ENCODE measurements at regions not wholly inside any gene's neighbourhood (a gene's known extent, or its start where the extent isn't known, plus 50 kb on each side); places are given as distances from the start of the nearest gene placed in this dataset.

DNA sequence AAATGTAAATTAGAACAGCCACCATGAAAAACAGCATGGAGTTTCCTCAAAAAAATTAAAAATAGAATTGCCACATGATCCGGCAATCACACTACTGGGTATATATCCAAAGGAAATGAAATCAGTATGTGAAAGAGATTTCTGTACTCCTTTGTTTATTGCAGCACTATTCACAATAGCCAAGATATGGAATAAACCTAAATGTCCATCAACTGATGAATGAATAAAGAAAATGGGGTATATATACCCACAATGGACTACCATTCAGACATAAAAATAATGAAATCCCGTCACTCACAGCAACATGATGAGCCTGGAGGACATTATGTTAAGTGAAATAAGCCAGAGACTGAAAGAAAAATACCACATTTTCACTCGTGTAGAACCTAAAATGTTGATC lies 296.9 kb downstream of the RAP2B start:
- no peaks in the 10 kb centered on the region for H3K4me1 ChIP-seq
- H3K9me3 Mint-ChIP-seq, result no peaks in the 10 kb centered on the region
- TF ChIP-seq EZH2 (IDR thresholded peaks at IDR 0.05) (no peak), EZH2phosphoT487 (IDR thresholded peaks at IDR 0.05) (no peak)
- H3K4me3 ChIP-seq, result no peak overlapping the region
- H3K27ac ChIP-seq, result no peak overlapping the region
- no peaks in the 10 kb centered on the region for H3K27me3 Mint-ChIP-seq (ENCODE audit: insufficient read depth, low read depth)
- no peaks in the 10 kb centered on the region for H3K4me1 Mint-ChIP-seq
- no peak overlapping the region for H3K4me3 Mint-ChIP-seq
- no peaks in the 10 kb centered on the region for H3K36me3 ChIP-seq
- no peaks in the 10 kb centered on the region for H3K27me3 ChIP-seq
- H3K9me3 ChIP-seq (ENCODE audit: low read depth), result no peaks in the 10 kb centered on the region
- H3K4me2 ChIP-seq, result no peak overlapping the region
- no peak overlapping the region for H2AFZ ChIP-seq (replicated peaks)
- H3K79me2 ChIP-seq (ENCODE audit: low read depth), result no peaks in the 10 kb centered on the region
- no peaks in the 10 kb centered on the region for H4K20me1 ChIP-seq (ENCODE audit: low read depth)
- no peak overlapping the region for H3K9ac ChIP-seq
- H3K36me3 Mint-ChIP-seq, result no peaks in the 10 kb centered on the region
- H3F3A ChIP-seq (ENCODE audit: low read depth), result no peaks in the 10 kb centered on the region
- no peak overlapping the region for H3K27ac Mint-ChIP-seq
- DNase-seq (ENCODE audit: low spot score), result no peak

GRCh38 chr3:153462545-153462944 lies 300.5 kb downstream of the RAP2B start:
- H3K4me1 Mint-ChIP-seq, result no peaks in the 10 kb centered on the region
- no peaks in the 10 kb centered on the region for H3F3A ChIP-seq (ENCODE audit: low read depth)

DNA sequence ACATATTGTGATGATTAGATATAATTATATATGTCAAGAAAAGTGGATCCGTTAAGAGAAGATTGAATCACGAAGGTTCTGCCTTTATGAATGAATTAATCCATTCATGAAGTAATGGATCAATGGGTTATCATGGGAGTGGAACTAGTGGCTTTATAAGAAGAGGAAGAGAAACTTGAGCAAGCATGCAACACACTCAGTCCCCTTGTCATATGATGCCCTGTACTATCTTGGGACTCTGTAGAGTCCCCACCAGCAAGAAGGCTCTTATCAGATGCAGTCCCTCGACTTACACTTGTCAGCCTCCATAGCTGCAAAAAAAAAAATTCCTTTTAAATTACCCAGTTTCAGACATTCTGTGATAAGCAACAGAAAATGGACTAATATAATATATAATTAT lies 301.9 kb downstream of the RAP2B start:
- Histone ChIP-seq H3K79me2 (ENCODE audit: low read depth) (no peaks in the 10 kb centered on the region), H2AFZ (replicated peaks) (no peak overlapping the region)
- H3K27me3 Mint-ChIP-seq (ENCODE audit: insufficient read depth, low read depth), result peaks cover 3% of the 10 kb centered on the region

More at GRCh38 chr3:153462545-153462944, 300.5 kb downstream of the RAP2B start:
- no peak overlapping the region for H3K4me3 Mint-ChIP-seq
- H3K79me2 ChIP-seq (ENCODE audit: low read depth), result no peaks in the 10 kb centered on the region
- no peak overlapping the region for H3K4me2 ChIP-seq
- no peak for DNase-seq (ENCODE audit: low spot score)
- no peak overlapping the region for H3K27ac Mint-ChIP-seq
- no peaks in the 10 kb centered on the region for H3K9me3 ChIP-seq (ENCODE audit: low read depth)
- H3K9me3 Mint-ChIP-seq, result no peaks in the 10 kb centered on the region
- no peak overlapping the region for H3K27ac ChIP-seq
- no peaks in the 10 kb centered on the region for H3K4me1 ChIP-seq
- H2AFZ ChIP-seq (replicated peaks), result no peak overlapping the region
- no peaks in the 10 kb centered on the region for H3K36me3 ChIP-seq
- no peak overlapping the region for H3K9ac ChIP-seq
- H3K36me3 Mint-ChIP-seq, result no peaks in the 10 kb centered on the region
- H3K4me3 ChIP-seq, result no peak overlapping the region
- H3K27me3 Mint-ChIP-seq (ENCODE audit: insufficient read depth, low read depth), result peaks cover 3% of the 10 kb centered on the region
- no peaks in the 10 kb centered on the region for H4K20me1 ChIP-seq (ENCODE audit: low read depth)
- TF ChIP-seq EZH2 (IDR thresholded peaks at IDR 0.05), result no peak
- no peak for TF ChIP-seq CTCF (IDR thresholded peaks at IDR 0.05)
- TF ChIP-seq EZH2phosphoT487 (IDR thresholded peaks at IDR 0.05), result no peak
- H3K27me3 ChIP-seq, result no peaks in the 10 kb centered on the region

More for the DNA sequence above, 301.9 kb downstream of the RAP2B start:
- Histone ChIP-seq H3K27me3 (no peaks in the 10 kb centered on the region), H3K27ac (no peak overlapping the region), H3K9ac (no peak overlapping the region), H3K4me3 (no peak overlapping the region), H3K36me3 (no peaks in the 10 kb centered on the region), H3K9me3 (ENCODE audit: low read depth) (no peaks in the 10 kb centered on the region), H4K20me1 (ENCODE audit: low read depth) (no peaks in the 10 kb centered on the region), H3F3A (ENCODE audit: low read depth) (no peaks in the 10 kb centered on the region), H3K4me1 (no peaks in the 10 kb centered on the region), H3K4me2 (no peak overlapping the region)
- Mint-ChIP-seq H3K27ac (no peak overlapping the region), H3K36me3 (no peaks in the 10 kb centered on the region), H3K9me3 (no peaks in the 10 kb centered on the region), H3K4me3 (no peak overlapping the region), H3K4me1 (no peaks in the 10 kb centered on the region)
- no peak for TF ChIP-seq EZH2 (IDR thresholded peaks at IDR 0.05)
- no peak for TF ChIP-seq CTCF (IDR thresholded peaks at IDR 0.05)
- TF ChIP-seq EZH2phosphoT487 (IDR thresholded peaks at IDR 0.05), result no peak
- no peak for DNase-seq (ENCODE audit: low spot score)
